Stimulated activated naive CD4-positive, alpha-beta T cell (primary cell): ENCODE measurements at regions not wholly inside any gene's neighbourhood (a gene's known extent, or its start where the extent isn't known, plus 50 kb on each side); places are given as distances from the start of the nearest gene placed in this dataset.

Source experiments
- DNase-seq, 6 experiments: peaks; one replicate each; lab custom pipeline; 2025; lab: John Stamatoyannopoulos, UW

- DNase-seq = no peak
Measured at GRCh38 chr5:165277661-165278060, 1772.2 kb downstream of the MAT2B start.

- DNase-seq = no peak
Measured at GRCh38 chr5:165282491-165282890, 1777.1 kb downstream of the MAT2B start.

GRCh38 chr5:165286692-165287091 is 1781.3 kb downstream of the MAT2B start:
- DNase-seq = no peak

GRCh38 chr5:165290535-165290934 is 1785.1 kb downstream of the MAT2B start:
- no peak for DNase-seq

- no peak for DNase-seq
Measured at GRCh38 chr5:165296401-165297130, 1791.1 kb downstream of the MAT2B start.

GRCh38 chr5:165304193-165304827 is 1798.9 kb downstream of the MAT2B start:
- no peak for DNase-seq

- no peak for DNase-seq
Measured at GRCh38 chr5:165305596-165305995, 1800.2 kb downstream of the MAT2B start.

GRCh38 chr5:165309446-165309845 is 1804.0 kb downstream of the MAT2B start:
- no peak for DNase-seq

GRCh38 chr5:165310031-165310430 is 1804.6 kb downstream of the MAT2B start:
- DNase-seq = no peak

- no peak for DNase-seq
Measured at GRCh38 chr5:165321912-165322311, 1816.5 kb downstream of the MAT2B start.

GRCh38 chr5:165325221-165325620 is 1819.8 kb downstream of the MAT2B start:
- no peak for DNase-seq

- no peak for DNase-seq
Measured at GRCh38 chr5:165327631-165328030, 1822.2 kb downstream of the MAT2B start.

GRCh38 chr5:165328846-165329245 is 1823.4 kb downstream of the MAT2B start:
- no peak for DNase-seq

- no peak for DNase-seq
Measured at GRCh38 chr5:165333623-165334022, 1828.2 kb downstream of the MAT2B start.

- DNase-seq = no peak
Measured at GRCh38 chr5:165334201-165334600, 1828.8 kb downstream of the MAT2B start.

- no peak for DNase-seq
Measured at GRCh38 chr5:165349735-165350134, 1844.3 kb downstream of the MAT2B start.

- no peak for DNase-seq
Measured at GRCh38 chr5:165351342-165351741, 1845.9 kb downstream of the MAT2B start.

GRCh38 chr5:165360366-165360765 is 1854.9 kb downstream of the MAT2B start:
- DNase-seq = no peak

GRCh38 chr5:165360784-165361542 is 1855.5 kb downstream of the MAT2B start:
- no peak for DNase-seq

GRCh38 chr5:165370233-165370632 is 1864.8 kb downstream of the MAT2B start:
- no peak for DNase-seq

- DNase-seq = no peak
Measured at GRCh38 chr5:165370794-165371193, 1865.4 kb downstream of the MAT2B start.

- DNase-seq = no peak
Measured at GRCh38 chr5:165375201-165375600, 1869.8 kb downstream of the MAT2B start.

GRCh38 chr5:165393839-165394238 is 1888.4 kb downstream of the MAT2B start:
- DNase-seq = no peak
